ENCODE measurements at regions not wholly inside any gene's neighbourhood (a gene's known extent, or its start where the extent isn't known, plus 50 kb on each side); places are given as distances from the start of the nearest gene placed in this dataset.

DNA sequence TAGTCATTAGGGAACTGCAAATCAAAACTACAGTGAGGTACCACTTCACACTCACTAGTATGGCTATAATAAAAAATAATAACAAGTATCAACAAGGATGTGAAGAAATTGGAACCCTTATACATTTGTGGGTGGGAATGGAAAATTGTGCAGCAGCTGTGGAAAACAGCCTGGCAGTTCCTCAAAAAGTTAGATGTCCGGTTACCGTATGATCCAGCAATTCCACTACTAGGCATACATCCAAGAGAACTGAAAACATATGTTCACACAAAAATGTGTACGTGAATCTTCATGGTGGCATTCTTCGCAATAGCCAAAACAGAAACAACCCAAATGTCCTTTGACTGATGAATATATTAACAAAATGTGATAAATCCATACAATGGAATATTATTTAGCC, 187.9 kb upstream of the LYSMD4 start:
- no peak overlapping the region for H3K4me3 Mint-ChIP-seq (ENCODE audit: unreplicated experiment)
- no peak for DNase-seq (ENCODE audit: low spot score)
- no peaks in the 10 kb centered on the region for H3K36me3 Mint-ChIP-seq (ENCODE audit: low read depth)
- peaks cover 49% of the 10 kb centered on the region for H3K27me3 Mint-ChIP-seq (ENCODE audit: low read depth)
- H3K4me1 Mint-ChIP-seq (ENCODE audit: low read depth): no peaks in the 10 kb centered on the region
- TF ChIP-seq, protein P1, sequence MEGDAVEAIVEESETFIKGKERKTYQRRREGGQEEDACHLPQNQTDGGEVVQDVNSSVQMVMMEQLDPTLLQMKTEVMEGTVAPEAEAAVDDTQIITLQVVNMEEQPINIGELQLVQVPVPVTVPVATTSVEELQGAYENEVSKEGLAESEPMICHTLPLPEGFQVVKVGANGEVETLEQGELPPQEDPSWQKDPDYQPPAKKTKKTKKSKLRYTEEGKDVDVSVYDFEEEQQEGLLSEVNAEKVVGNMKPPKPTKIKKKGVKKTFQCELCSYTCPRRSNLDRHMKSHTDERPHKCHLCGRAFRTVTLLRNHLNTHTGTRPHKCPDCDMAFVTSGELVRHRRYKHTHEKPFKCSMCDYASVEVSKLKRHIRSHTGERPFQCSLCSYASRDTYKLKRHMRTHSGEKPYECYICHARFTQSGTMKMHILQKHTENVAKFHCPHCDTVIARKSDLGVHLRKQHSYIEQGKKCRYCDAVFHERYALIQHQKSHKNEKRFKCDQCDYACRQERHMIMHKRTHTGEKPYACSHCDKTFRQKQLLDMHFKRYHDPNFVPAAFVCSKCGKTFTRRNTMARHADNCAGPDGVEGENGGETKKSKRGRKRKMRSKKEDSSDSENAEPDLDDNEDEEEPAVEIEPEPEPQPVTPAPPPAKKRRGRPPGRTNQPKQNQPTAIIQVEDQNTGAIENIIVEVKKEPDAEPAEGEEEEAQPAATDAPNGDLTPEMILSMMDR (IDR thresholded peaks at IDR 0.05): no peak
- no peak overlapping the region for H3K27ac Mint-ChIP-seq (ENCODE audit: unreplicated experiment)
- H3K9me3 Mint-ChIP-seq (ENCODE audit: low read depth): no peaks in the 10 kb centered on the region

DNA sequence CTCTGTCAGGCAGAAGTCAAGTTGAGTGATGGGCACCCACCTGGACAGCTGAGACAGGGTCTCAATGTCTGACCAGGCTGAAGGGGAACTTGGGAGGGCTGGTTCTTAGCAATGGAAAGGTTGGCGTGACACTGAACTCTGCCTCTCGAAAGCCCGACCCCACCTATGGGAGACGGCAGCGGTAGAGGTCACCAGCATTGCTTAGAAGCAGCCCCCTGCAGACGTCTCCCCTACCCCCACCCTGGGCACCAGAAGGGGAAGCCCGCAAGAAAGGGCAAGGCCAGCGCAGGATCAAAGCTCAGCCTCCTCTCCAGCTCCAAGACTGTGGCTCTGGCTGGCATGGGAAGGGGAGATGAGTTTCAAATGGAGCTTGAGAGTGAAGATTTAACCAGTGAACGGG, 184.8 kb upstream of the LYSMD4 start:
- H3K4me1 Mint-ChIP-seq (ENCODE audit: low read depth): no peaks in the 10 kb centered on the region
- DNase-seq (ENCODE audit: low spot score): peak; percentile 79
- TF ChIP-seq, protein P1 (IDR thresholded peaks at IDR 0.05): no peak
- H3K27ac Mint-ChIP-seq (ENCODE audit: unreplicated experiment): no peak overlapping the region
- H3K27me3 Mint-ChIP-seq (ENCODE audit: low read depth): peaks cover 41% of the 10 kb centered on the region
- H3K4me3 Mint-ChIP-seq (ENCODE audit: unreplicated experiment): no peak overlapping the region
- no peaks in the 10 kb centered on the region for H3K36me3 Mint-ChIP-seq (ENCODE audit: low read depth)
- no peaks in the 10 kb centered on the region for H3K9me3 Mint-ChIP-seq (ENCODE audit: low read depth)

DNA sequence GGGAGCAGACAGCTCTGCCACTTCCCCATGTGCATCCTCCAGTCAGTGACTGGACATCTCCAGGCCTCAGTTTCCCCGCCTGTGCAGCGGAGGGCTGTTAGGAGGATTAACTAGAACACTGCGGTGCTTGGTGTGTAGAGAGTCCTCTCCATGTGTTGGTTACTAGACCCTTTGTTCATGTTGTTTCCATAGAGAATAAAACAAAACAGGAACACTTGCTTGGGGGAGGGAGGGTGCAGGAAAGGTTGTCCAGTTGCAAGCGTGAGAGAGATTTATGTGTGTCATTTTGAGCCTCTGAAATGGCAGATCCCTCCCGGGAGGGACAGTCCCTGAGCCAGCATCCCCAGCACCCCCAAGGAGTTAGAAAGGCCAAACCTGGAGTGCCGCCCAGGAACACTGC, 184.0 kb upstream of the LYSMD4 start:
- Mint-ChIP-seq H3K36me3 (ENCODE audit: low read depth) (no peaks in the 10 kb centered on the region), H3K27ac (ENCODE audit: unreplicated experiment) (no peak overlapping the region), H3K9me3 (ENCODE audit: low read depth) (no peaks in the 10 kb centered on the region), H3K27me3 (ENCODE audit: low read depth) (peaks cover 38% of the 10 kb centered on the region), H3K4me1 (ENCODE audit: low read depth) (no peaks in the 10 kb centered on the region), H3K4me3 (ENCODE audit: unreplicated experiment) (no peak overlapping the region)
- TF ChIP-seq, protein P1 (IDR thresholded peaks at IDR 0.05): no peak
- DNase-seq (ENCODE audit: low spot score): no peak

DNA sequence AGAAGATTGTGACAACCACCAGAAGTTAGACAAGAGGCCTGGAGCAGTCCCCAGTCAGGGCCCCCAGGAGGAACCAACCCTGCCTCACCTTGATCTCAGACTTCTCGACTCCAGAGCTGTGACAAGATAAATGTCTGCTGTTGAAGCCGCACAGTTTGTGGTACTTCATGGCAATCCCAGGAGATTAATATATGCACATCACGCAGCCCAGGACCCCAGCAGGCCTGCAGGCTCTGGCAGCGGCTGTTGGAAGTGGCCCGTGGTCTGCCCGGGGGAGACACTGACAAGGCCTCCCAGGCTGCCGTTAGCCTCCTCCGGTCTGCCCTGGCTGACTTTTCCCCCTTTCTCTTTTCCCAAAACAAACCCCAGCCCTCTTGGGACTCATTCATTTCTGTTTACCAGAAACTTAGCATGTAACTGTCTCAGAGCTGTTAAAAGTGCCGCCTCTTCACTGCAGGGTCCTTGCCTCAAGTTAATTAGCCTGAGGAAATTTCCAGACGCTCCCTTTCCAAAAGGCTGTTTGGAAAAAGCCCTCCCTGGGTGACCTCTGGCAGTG, 183.5 kb upstream of the LYSMD4 start:
- Mint-ChIP-seq H3K36me3 (ENCODE audit: low read depth) (no peaks in the 10 kb centered on the region), H3K4me3 (ENCODE audit: unreplicated experiment) (no peak overlapping the region), H3K27me3 (ENCODE audit: low read depth) (peaks cover 33% of the 10 kb centered on the region), H3K27ac (ENCODE audit: unreplicated experiment) (no peak overlapping the region), H3K4me1 (ENCODE audit: low read depth) (peaks cover 4% of the 10 kb centered on the region), H3K9me3 (ENCODE audit: low read depth) (no peaks in the 10 kb centered on the region)
- no peak for DNase-seq (ENCODE audit: low spot score)
- TF ChIP-seq, protein P1 (IDR thresholded peaks at IDR 0.05): no peak

DNA sequence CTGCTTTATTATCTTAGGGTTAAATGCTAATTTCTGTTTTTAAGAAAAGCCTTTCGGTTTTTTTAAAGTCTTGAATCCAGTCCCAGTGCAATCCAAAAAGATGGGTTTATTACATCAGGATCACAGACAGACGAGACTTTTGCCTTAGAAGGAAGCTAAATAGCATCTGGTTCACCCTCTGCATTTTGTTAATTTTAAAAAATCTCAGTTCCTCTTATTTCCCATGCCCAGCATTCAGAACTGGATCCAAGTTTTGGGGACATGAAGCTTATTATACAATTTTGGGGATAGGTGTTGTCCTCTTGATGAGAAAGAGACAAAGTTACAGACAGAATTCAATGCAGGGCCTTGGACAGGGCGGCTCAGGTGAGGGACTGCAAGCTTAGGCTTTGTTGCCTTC, 181.5 kb upstream of the LYSMD4 start:
- H3K9me3 Mint-ChIP-seq (ENCODE audit: low read depth): no peaks in the 10 kb centered on the region
- no peaks in the 10 kb centered on the region for H3K36me3 Mint-ChIP-seq (ENCODE audit: low read depth)
- H3K27me3 Mint-ChIP-seq (ENCODE audit: low read depth): peaks cover 23% of the 10 kb centered on the region
- no peak overlapping the region for H3K27ac Mint-ChIP-seq (ENCODE audit: unreplicated experiment)
- no peak overlapping the region for H3K4me3 Mint-ChIP-seq (ENCODE audit: unreplicated experiment)
- TF ChIP-seq, protein P1 (IDR thresholded peaks at IDR 0.05): no peak
- DNase-seq (ENCODE audit: low spot score): no peak
- H3K4me1 Mint-ChIP-seq (ENCODE audit: low read depth): peaks cover 5% of the 10 kb centered on the region
